Iris pigment epithelial cell (primary cell): ENCODE measurements at regions not wholly inside any gene's neighbourhood (a gene's known extent, or its start where the extent isn't known, plus 50 kb on each side); places are given as distances from the start of the nearest gene placed in this dataset.
A peak's percentile ranks its signal among the peaks of the same experiment; 100 is the strongest.
"Not testable (repeated sequence)": the region's sequence is repeated elsewhere in the genome, so short reads cannot be mapped to it uniquely, and the experiment has no call there.

Source experiments
- DNase-seq: peaks from one replicate; pipeline ENCODE4 v3.0.0-alpha.2; 2011; ENCODE audit warnings: low read depth

DNA sequence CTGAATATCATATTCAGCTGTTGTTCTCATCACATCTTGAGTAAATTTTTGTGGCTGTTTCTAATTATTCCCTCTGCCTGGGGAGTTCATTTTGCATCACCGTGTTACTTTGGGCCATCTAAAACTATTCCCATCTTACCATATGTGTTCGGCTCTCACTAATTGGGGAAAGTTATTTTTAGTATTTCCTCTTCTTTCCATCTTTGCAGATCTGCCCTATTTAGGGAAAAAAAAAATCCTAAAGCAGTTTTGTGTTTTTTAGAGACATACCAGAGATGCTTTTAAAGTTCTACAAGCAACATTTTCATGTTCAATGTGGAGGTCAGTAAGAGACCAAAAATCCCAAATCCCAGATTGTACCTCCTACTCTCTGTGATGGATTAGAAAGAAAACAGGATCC is 111.3 kb upstream of the NDUFV2 start:
- DNase-seq, result no peak

DNA sequence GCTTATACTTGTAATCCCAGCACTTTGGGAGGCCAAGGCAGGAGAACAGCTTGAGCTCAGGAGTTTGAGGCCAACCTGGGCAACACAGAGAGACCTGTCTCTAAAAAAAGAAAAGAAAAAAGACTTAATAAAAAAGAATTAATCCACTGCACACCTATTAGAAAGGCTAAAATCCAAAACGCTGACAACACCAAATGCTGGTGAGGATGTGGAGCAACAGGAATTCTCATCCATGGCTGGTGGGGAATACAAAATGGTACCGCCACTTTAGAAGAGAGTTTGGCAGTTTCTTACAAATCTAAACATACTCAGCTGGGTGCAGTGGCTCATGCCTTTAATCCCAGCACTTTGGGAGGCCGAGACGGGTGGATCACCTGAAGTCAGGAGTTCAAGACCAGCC is 110.0 kb upstream of the NDUFV2 start:
- DNase-seq, result not testable (repeated sequence)

DNA sequence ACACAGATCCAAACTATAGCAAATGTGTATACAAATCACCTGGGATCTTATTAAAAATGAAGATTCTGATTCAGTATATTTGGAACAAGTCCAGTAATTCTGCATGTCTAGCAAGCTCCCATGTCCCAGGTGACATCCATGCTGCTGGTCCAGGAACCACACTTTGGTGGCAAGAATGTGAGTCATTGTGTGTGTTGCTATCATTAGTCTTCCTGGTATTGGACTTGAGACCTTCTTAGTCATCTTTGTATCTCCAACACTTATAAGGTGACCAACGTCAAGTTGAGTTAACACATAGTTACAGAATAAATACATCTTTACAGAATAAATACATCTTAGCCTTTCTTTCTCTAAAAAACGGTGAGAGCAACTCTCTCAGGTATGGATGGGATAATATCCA is 107.9 kb upstream of the NDUFV2 start:
- DNase-seq, result no peak

DNA sequence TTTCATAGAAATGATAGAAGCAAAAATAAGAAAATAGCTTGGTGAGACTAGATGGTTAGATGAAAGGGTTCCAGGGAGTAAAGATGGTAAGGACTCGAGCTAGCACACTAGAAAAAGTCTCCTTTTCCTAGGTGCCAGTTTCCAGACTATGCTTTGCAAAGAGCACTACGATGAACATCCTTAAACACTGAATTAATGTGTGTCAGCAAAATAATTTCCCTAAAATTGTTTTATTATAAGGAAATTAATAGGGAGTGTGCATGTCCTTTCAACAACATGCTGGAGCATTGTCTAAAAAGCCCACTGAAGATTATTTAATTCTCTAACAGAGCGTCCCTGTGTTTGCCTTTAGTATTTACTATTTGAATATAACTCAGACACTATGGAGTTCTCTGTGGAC is 107.4 kb upstream of the NDUFV2 start:
- DNase-seq, result no peak

DNA sequence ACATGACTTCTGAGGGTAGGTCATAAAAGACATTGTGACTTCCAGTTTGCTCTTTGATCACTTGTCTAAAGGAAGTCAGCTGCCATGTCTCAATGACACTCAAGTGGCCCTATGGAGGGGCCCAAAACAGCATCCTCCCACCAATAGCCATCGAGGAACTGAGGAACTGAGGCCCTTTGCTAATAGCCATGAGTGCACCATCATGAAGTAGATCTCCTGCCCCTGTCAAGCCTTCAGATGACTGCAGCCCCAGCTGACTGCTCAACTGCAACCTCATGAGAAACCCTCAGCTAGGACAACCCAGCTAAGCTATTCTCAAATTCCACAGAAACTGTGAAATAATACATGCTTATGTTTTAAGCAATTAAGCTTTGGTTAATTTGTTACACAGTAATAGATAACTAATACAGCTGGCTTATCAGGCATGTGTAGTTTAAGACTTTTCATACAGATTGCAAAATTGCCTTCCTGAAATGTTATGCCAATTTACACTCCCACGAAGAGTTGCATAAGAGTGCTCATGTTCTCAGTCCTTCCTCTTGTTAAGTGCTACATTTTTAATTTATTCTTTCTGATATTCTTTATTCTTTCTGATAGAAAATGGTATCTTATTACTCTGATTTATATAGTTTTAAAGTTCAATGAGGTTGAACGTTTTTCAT is 105.6 kb upstream of the NDUFV2 start:
- DNase-seq, result peak; percentile 73

DNA sequence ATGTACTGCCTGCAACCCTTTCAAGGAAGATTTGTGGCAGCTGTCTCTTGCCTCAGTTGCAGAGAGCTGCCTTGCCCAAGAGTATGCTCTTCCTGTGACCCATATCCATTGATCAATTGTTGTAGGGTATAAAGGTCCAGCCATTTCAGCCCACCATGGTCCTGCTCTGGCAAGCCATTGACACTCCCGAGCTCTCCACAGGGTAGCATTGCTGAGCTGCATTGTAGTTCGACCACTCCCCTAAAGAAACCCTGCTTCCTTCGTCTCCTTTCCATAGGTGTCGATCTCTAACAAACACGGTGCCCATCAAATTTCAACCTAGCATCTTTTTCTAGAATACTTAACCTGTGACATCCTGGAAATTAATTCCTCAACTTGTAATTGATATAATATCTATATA is 104.9 kb upstream of the NDUFV2 start:
- DNase-seq, result no peak

DNA sequence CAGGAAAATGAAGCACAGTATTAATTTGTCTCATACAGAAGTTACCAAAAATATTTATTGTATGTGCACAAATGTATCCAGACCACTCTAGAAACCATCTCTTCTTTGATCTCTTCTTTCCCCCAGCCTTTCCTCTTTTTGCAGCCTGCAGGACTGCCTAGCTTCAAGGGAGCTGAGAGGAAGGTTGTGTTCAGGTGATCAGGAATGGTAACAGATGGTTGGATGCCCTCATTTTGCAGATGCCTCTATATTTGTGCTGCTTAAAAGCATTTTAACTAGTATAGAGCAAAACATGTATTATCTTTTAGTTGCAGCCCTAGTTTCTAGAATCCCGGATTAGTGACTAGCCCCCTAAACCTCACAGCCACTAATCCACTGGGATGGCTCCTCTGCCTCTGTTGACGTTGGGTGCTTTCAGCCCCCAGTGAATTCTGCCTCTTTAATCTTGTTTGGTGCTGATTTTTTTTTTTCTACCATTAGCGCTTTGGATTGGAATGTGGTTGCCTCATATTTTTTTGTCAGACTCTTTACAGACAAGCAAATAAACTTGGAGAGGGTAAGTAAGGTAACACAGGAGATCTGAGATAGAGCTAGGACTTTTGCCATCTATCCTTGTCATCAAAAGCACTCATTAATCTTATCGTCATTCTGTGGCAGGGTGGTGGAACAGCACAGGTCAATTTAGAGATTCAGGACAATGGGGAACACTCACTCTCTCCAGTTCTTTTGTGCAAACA is 103.8 kb upstream of the NDUFV2 start:
- DNase-seq, result peak; percentile 71

DNA sequence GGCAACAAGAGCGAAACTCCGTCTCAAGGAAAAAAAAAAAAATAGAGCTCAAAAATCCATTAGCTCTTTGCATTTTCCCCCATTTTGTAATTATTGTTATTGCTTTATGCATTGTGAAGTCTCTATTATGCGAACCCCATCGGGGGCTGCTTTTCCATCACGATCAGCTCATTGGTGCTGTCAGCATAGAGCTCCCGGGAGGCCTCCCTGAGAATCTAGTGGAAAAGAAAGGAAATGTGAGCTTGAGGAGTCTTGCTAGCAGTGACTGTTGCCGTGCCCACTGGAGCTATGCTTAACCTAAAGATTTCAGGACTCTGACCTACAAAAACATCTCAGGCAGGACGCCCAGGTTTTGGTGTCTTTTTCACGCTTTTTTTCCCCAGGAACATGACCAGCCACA is 102.6 kb upstream of the NDUFV2 start:
- DNase-seq, result no peak

DNA sequence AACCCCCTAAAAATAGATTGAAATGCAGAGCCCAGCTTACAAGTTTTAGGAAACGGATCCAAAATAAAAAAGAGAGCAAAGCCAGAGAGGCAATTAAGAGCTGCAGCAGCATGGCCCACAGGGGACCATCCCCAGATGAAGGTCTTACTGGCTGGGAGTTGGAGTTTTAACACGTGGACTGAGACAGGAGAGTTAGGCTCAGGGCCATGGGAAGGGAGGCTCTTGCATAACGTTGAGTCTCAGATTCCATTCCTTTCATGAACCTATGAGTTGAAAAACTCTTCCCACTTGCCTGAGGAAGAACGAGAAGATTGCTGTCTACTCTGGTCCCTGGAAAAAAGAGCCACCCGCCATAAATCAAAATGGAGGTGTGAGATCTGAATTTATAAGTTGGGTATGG is 101.8 kb upstream of the NDUFV2 start:
- DNase-seq, result peak; percentile 81

DNA sequence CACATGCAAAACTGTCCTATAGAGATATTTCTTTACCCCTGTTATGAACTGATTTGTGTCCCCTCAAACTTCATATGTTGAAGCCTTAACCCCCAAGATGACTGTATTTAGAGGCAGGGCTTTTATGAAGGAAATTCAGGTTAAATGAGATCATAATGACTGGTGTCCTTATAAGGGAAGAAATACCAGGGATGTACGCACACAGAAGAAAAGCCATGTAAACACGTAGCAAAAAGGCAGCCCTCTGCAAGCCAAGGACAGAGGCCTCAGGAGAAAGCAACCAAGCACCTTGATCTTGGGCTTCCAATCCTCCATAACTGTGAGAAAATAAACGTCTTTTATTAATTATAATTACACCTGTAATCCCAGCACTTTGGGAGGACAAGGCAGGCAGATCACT is 101.3 kb upstream of the NDUFV2 start:
- DNase-seq, result peak; percentile 79

DNA sequence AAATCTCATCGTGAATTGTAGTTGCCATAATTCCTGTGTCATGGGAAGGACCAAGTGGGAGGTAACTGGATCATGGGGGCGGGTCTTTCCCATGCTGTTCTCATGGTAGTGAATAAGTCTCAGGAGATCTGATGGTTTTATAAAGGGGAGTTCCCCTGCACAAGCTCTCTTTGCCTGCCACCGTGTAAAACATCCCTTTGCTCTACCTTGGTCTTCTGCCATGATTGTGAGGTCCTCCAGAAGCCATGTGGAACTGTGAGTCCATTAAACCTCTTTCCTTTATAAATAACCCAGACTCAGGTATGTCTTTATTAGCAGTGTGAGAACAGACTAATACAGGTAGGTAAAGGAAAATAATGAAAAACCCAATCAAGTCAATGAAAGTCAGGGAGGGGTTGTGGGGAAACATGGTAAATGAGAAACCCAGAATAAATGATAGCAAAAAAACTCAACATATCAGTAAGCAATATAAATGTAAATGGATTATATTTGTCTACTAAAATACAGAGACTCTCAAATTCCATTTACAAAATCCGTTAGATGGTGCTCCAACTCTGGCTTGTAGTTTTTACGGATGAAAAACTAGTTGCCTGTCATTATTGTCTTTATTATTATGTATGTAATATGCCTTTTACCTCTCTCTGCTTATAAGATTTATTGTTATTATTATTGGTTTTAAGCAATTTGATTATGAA is 98.9 kb upstream of the NDUFV2 start:
- no peak for DNase-seq

DNA sequence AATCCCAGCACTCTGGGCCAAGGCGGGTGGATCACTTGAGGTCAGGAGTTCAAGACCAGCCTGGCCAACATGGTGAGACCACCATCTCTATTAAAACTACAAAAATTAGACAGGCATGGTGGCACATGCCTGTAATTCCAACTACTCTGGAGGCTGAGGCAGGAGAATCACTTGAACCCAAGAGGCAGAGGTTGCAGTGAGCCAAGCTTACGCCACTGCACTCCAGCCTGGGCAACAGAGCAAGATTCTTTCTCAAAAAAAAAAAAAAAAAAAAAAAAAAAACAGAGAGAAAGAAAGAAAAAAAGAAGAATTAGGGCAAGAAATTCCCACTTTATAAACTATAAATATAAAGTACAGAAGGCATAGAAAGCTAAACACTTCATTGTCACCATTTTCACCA is 98.2 kb upstream of the NDUFV2 start:
- DNase-seq, result not testable (repeated sequence)

DNA sequence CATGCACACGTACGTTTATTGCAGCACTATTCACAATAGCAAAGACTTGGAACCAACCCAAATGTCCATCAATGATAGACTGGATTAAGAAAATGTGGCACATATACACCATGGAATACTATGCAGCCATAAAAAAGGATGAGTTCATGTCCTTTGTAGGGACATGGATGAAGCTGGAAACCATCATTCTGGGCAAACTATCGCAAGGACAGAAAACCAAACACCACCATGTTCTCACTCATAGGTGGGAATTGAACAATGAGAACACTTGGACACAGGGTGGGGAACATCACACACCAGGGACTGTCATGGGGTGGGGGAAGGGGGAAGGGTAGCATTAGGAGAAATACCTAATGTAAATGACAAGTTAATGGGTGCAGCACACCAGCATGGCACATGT is 94.8 kb upstream of the NDUFV2 start:
- DNase-seq, result not testable (repeated sequence)

DNA sequence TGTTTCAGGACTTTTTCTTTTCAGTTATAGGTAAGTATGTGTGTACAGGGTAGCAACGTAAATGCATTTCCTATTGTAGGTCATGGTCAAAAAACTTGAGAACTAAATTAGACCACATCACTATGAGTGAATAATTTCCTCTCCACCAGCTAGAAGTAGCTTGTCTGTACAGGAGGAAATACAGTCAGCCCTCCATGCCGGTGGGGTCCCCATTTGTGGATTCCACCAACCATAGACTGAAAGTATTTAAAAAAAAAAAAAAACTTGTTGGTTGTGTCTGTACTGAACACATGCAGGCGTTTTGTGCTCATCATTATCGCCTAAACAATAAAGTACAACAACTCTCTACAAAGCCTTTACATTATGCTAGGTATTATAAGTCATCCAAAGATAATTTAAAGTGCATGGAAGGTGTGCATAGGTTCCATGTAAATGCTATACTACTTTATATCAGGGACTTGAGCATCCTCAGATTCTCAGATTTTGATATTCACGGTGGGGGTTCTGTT is 94.2 kb upstream of the NDUFV2 start:
- DNase-seq, result no peak

DNA sequence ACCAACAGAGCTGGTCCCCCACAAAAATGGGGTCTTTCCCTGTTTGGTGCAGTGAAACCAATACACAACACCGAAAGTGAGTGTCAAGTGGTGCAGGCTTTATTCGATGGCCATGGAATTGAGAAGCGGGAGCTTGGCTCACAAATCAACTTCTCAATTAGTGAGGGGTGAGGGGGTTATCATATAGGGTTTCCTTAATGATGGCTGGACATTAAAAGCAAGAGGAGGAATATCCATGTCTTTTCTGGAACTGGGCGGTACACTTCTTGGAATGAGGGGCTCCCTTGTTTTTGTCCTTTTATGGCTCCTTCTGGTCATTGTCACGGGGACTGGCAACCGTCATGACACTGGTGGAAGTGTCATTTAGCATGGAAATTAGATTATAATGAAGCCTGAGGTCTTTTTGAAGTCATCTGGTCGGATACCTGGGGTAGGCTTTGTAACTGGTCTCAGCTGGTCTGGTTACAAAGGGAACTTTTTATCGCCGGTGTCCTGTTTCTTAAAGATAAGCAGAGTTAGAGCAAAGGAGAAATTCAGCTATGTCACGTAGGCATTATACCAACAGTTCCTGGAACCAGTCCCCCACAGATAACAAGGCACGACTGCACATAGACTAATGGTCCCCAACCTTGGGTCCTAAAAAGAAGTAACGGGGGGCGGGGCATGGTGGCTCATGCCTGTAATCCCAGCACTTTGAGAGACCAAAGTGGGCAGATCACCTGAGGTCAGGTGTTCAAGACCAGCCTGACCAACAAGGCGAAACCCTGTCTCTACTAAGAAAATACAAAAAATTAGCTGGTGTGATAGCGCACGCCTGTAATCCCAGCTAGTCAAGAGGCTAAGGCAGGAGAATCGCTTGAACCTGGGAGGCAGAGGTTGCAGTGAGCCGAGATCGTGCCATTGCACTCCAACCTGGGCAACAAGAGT is 93.5 kb upstream of the NDUFV2 start:
- no peak for DNase-seq

DNA sequence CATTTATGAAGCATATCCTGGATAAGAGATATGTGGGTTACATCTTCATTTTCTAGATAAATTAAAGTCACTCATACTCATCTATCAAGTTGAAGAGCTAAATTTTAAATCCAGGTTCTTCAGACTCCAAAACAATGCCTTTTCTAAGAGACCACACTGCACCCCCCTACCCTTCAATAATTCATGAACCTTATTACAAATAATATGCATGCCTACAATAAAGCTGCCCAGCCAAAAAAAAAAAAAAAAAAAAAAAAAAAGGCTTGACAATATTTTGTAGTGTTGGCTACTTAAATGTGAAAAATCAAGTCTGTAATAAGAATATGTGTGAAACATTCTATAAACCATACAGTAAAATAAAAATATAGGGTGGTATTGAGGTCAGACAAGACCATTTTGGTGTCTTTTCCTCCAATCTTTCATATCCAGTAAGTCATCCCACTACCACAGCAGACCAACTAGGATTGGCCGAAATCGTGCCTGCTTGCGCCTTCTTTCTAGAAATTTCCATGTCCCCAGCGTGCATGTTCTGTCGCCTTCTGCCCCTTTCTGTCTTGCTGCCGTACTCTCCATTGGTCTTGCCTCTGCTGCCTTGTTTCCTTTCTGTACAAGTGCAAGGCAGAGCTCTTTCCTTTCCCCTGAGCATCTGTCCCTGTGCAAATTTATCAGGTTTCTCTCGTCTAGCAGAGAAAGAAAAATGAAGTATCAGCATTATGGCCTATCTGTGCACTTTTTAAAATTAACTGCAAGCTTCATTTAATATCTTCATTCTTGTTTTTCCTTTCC is 92.6 kb upstream of the NDUFV2 start:
- DNase-seq, result no peak

DNA sequence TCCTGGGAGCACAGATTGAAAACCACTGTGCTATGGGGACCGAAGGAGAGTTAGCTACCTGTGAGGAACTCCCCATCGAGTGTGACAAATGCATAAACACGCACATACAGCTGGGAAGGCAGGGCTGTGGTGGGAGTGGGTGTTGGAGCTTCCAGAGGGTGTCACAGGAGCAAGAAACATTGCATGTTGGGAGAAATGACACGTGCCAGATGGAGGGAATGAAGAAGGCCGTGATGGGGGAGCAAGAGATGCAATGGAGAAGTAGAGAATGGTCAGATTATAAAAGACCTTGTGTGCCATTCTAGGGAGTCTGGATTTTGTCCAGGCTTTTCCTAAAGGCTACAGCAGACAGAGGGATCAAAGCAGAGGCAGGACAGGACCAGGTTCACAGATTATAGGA is 91.1 kb upstream of the NDUFV2 start:
- no peak for DNase-seq

DNA sequence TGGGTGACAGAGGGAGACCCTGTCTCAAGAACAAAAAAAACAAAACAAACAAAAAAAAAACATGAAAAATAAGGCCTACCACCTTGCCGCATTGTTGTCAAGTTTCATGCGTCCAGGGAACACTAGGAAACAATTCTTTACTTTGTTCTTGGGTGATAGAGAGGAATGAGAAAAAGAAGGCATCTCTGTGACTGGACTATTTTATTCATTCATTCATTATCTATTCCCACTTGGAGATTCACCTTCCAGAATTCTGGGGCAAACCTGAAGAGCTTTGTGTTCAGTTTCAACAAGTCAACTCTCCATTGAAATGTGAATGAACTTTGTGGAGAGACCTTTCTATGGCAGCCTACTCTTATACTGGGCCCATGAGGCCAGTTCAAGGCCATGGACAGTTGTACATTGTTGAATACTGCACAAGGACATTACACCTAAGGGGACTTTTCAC is 88.5 kb upstream of the NDUFV2 start:
- DNase-seq, result no peak

DNA sequence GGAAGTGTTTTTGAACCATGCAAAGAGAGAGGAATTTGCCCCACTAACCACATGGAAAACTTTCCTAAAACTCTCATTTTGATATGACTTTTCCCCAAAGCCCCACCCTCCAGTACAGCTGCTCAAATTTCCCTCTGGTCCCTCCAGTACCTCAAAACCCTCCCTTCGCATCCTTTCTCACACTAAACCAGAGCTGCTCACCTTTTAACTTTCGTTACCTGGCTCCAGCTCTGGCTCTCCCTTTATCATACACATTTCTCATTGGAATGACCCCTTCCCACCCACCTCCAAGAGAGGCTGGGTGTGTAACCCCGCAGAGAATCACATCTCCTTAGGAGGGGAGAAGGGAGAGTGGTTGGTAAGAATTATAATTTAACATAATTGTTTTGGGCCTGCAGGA is 86.8 kb upstream of the NDUFV2 start:
- DNase-seq, result no peak

DNA sequence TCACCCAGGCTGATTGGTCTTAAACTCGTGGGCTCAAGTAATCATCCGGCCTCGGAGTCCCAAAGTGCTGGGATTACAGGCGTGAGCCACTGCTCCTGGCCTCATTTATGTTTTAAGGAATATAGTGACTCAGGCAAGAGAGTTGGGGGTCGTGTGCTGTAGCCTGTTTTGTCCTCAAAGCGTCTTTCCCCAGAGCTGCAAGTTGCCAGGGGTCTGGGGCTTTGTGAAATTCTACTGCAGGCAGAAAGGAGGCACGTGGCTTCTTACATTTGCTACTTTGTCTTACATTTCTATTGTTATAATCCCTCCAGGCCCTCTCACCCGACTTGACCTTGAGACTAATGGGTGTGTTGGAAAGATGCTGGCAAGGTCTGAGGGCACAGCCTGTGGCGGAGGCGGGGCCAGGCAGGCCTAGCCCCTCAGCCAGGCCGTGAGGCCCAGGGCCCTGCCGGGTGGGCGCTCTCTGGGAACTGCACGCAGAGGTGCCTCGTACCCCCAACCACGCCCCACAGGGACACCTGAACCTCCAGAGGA is 85.8 kb upstream of the NDUFV2 start:
- DNase-seq, result no peak
